ENCODE measurements at regions not wholly inside any gene's neighbourhood (a gene's known extent, or its start where the extent isn't known, plus 50 kb on each side); places are given as distances from the start of the nearest gene placed in this dataset.

GRCh38 chr22:48744283-48744641, 1083.4 kb downstream of the BRD1 start:
- DNase-seq (ENCODE audit: low spot score) = no peak

GRCh38 chr22:48743601-48744282, 1083.9 kb downstream of the BRD1 start:
- no peak for DNase-seq (ENCODE audit: low spot score)

GRCh38 chr22:48742556-48743343, 1084.9 kb downstream of the BRD1 start:
- no peak for DNase-seq (ENCODE audit: low spot score)

GRCh38 chr22:48742191-48742555, 1085.5 kb downstream of the BRD1 start:
- DNase-seq (ENCODE audit: low spot score) = no peak

GRCh38 chr22:48741540-48741939, 1086.1 kb downstream of the BRD1 start:
- DNase-seq (ENCODE audit: low spot score) = no peak

- DNase-seq (ENCODE audit: low spot score) = no peak
These were observed 1086.8 kb downstream of the BRD1 start for GRCh38 chr22:48740731-48741405.

GRCh38 chr22:48740086-48740730, 1087.5 kb downstream of the BRD1 start:
- no peak for DNase-seq (ENCODE audit: low spot score)

GRCh38 chr22:48739348-48740085, 1088.2 kb downstream of the BRD1 start:
- DNase-seq (ENCODE audit: low spot score) = no peak

- no peak for DNase-seq (ENCODE audit: low spot score)
These were observed 1089.3 kb downstream of the BRD1 start for GRCh38 chr22:48738204-48738980.

GRCh38 chr22:48737461-48738203, 1090.0 kb downstream of the BRD1 start:
- no peak for DNase-seq (ENCODE audit: low spot score)

GRCh38 chr22:48736593-48737460, 1090.8 kb downstream of the BRD1 start:
- DNase-seq (ENCODE audit: low spot score) = no peak

- no peak for DNase-seq (ENCODE audit: low spot score)
These were observed 1092.7 kb downstream of the BRD1 start for GRCh38 chr22:48734961-48735360.

- no peak for DNase-seq (ENCODE audit: low spot score)
These were observed 1093.3 kb downstream of the BRD1 start for GRCh38 chr22:48734359-48734758.

GRCh38 chr22:48729499-48730171, 1098.0 kb downstream of the BRD1 start:
- no peak for DNase-seq (ENCODE audit: low spot score)

- no peak for DNase-seq (ENCODE audit: low spot score)
These were observed 1100.1 kb downstream of the BRD1 start for GRCh38 chr22:48727454-48728058.

GRCh38 chr22:48724899-48725298, 1102.8 kb downstream of the BRD1 start:
- DNase-seq (ENCODE audit: low spot score) = no peak

- DNase-seq (ENCODE audit: low spot score) = no peak
These were observed 1105.0 kb downstream of the BRD1 start for GRCh38 chr22:48722661-48723060.

GRCh38 chr22:48721395-48721669, 1106.3 kb downstream of the BRD1 start:
- no peak for DNase-seq (ENCODE audit: low spot score)

Measured in HT-29 (cell line).